ENCODE measurements at regions not wholly inside any gene's neighbourhood (a gene's known extent, or its start where the extent isn't known, plus 50 kb on each side); places are given as distances from the start of the nearest gene placed in this dataset.

DNA sequence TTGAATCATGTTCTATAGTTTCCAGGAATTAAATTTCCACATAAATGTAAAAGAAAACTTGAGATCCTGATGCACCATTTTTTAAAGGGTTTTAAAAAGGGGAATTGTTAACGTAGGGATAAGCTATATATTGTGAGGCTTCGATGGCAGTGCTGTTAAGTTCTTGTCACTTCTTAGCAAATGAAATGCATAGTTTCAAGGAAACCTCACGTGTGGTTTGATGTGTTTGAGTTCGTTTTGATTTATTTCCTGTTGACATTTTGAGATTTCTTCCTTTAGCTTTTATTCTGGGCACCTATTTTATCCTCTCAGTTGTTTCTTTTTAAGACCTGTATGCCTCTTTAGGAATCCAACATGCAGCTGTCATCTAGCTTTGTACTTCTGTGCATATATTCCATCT, 301.0 kb downstream of the DOCK8 start:
- DNase-seq: no peak

DNA sequence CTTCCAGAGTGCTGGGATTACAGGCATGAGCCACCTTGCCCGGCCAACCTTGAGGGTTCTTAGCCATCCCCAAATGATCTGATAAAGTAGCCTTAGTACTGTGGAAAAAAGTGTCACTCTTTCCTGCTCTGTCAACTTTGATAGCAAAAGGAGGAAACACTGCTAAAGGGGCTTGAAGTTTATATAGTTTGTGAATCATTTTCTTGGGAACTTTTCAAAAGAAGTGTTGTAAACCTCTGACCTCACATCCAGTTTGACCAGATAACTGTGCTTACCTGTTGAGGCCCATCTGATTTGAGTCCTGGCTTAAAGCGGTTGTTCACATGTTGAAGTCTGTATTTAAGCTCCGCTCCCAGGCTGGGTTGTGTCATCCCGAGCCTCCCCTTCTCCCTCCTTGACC, 303.3 kb downstream of the DOCK8 start:
- no peak for DNase-seq

DNA sequence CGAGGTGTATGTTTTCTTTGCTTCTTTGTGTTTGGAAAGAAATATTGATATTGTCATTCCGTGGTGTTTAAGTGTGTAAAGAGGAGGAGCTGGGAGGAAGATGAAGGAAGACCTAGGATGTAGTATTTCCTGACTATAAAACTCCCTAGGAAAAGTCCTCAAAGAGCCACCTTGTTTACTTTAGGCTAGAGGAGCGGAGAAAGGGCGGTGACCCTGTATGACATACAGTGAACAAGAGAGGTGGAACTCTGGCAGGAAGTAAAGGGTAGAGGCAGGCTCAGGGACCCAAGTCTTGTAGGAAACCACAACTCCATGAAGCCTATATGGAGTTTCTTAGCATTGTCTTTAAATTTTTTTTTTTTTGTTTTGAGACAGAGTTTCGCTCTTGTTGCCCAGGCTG, 303.9 kb downstream of the DOCK8 start:
- no peak for DNase-seq

DNA sequence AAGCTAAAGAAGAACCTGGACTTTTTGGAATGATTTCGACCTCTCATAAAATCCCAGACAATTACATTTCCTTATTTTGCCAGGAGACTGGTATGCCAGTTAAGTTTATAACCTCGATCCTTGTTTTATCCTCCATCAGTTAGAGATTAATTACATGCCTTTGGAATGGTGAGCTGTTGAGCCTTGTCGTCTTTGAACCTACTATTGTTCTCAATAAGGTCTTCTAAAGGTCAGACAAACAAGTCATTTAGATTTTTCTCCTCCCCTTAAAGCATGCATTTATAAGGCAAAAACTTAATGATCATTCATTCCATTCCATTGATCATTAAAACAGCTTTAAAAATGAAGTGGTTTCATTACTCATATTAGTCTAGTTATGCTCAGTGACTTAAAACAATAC, 304.9 kb downstream of the DOCK8 start:
- no peak for DNase-seq

GRCh38 chr9:520302-520701, 305.6 kb downstream of the DOCK8 start:
- no peak for DNase-seq

GRCh38 chr9:522190-522589, 307.5 kb downstream of the DOCK8 start:
- no peak for DNase-seq

DNA sequence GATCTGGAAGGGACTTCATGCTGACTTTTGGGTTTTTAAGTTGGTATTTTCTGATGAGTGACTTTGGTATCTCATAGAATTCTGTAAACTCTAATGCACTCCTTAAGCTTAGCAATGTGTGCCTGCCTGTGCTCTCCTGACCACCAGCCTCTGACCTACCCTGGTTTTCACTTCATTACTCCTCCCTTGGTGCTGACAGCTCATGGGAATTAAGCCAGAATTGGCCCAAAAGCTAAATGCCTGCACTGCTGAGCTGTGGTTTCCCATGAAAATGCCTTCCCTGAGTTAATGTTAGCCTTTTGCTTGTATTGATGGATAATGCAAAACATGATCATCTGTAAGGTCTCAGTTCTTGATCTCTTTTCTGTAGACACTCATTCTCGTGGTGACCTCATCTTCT, 308.0 kb downstream of the DOCK8 start:
- no peak for DNase-seq

- DNase-seq: no peak
These were observed 308.8 kb downstream of the DOCK8 start for GRCh38 chr9:523444-523843.

DNA sequence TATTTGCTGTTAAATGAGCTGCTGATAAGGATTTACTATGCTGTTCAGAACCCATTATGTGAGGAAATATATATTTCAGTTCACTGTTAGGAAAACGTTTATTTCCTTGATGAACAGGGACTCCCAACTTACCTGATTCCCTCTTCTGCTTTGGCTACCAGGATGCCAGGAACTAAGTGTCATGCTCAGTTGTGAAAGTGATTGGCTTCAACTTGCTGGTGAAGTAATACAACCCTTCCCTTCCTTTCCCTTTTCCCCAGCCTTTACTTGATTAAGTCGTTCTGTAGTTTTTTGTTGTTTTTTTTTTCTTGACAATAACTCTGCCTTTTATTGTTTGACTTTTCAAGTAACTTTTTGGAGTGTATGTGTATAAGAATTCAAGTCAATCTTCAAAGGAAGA, 309.3 kb downstream of the DOCK8 start:
- DNase-seq: no peak

DNA sequence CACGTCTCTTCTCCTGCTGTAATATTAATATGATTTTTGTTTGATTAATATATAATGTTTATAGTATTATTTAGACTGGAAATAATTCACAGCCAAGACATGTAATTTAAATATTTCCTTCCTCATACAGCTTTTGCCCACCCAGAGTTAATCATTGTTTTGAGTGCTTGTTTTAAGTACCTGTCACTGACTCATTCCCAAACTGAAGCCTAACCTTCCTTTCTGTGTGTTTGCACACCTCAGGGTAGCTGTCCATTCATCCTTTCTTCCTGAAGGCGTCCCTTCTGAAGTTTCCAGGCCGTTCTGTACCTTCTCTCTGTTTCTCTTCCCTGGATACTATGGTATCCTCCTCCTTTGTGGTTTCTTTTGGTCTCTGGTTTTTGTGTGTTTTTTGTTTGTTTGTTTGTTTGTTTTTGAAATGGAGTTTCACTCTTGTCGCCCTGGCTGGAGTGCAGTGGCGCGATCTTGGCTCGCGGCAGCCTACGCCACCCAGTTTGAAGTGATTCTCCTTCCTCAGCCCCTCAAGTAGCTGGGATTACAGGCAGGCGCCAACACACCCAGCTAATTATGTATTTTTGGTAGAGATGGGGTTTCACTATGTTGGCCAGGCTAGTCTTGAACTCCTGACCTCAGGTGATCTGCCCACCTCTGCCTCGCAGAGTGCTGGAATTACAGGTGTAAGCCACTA, 312.4 kb downstream of the DOCK8 start:
- DNase-seq: no peak

DNA sequence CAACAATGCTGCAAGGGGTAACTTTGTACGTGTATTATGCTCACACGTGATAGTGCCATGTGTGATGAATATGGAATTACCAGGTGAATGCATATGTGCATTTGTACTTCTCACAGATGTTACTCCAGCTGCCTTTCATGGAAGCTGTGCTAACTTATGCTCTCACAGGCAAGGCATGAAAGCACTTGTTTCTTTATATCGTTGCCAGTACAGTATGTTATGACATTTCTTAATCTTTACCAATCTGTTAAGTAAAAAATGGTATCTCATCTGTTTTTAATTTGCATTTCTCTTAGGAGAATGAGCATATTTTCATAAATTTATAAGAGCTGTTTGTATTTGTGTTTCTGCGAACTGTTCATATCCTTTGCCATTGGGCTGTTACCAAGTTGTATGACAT, 311.8 kb upstream of the DMRT1 start:
- no peak for DNase-seq

DNA sequence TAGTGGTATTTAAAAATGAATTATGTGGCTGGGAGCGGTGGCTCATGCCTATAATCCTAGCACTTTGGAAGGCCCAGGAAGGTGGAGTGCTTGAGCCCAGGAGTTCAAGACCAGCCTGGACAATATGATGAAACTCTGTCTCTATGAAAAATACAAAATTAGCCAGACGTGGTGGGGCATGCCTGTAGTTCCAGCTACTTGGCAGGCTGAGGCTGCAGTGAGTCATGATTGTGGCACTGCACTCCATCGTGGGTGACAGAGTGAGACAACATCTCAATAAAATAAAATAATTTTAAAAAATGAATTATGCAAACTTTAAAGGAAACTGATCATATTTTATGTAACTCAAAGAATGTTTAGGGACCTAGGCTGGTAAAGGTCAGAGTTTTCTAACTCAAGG, 310.8 kb upstream of the DMRT1 start:
- DNase-seq: no peak

DNA sequence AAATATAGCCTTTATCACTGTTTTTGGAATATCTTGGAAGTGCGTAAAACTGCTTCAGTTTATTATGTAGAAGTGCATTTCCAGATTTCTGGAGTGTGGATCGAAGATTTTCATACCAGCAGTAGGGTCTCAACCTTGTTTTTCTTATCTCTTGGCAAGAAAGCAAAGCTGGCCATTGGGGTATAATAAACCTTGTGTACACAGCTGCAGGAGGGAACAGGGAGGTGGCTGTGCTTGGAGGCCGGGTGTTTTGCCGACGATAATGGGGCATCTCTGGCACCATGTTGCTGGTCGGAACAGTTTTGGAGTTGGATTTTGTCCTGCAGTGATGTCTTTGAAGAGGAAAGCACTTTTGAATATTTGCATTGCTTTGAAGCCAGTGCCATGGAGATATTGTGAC, 308.8 kb upstream of the DMRT1 start:
- DNase-seq: no peak

DNA sequence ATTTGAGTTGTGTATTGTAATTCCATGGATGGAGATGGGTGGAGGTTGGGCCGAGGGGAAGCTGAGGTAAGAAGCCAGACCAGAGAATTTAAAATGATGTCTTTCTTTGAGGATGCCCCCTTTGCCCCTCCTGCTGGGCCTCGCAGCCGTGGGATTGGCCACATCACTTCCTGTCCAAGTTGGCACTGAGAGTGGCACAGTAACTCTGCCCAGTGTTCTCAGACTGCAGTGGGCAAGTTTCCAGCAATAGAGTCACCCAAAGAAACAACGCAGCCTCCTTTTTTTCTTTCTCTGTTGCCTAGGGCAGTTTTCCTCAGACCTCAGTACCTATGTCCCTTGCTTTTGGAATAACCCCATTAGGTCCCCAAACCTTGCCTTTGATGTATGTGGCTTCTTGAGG, 306.6 kb upstream of the DMRT1 start:
- no peak for DNase-seq

GRCh38 chr9:535356-535755, 306.1 kb upstream of the DMRT1 start:
- no peak for DNase-seq

- no peak for DNase-seq
These were observed 304.6 kb upstream of the DMRT1 start for GRCh38 chr9:536597-537511.

DNA sequence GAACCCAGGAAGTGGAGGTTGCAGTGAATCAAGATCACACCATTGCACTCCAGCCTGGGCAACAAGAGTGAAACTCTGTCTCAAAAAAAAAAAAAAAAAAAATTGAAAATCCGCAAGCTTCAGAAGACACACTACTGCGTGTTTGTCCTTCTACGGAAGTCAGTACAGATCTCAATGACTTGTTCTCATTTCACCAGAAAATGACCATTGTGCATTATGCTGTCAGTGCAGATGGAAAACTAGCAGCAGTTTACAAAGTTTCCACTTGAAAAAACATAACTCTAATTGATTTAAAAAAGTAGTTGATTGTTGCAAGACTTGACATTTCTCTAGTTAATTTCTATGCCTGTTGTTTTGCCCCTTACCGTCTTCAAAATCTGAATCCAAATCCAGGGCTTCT, 298.0 kb upstream of the DMRT1 start:
- DNase-seq: no peak

- peak in 1 of 2 donors; percentile 31 for DNase-seq
These were observed 296.0 kb upstream of the DMRT1 start for GRCh38 chr9:545480-545879.

DNA sequence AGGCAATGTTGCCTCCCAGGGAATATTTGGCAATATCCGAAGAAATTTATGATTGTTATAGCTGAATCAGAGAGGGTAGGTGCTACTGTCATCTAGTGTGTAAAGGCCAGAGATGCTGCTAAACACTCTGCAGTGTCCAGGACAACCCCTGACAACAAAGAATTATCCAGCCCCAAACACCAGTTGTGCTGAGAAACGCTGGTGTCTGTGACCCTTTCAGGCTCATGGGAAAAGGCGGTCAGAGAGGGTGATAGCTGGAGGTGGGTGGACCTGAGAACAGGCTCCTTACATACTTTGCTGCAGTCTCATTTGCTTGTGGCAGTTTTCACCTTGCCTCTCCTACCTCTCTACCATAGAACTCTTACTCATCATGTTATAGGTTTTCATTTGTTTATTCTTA, 295.3 kb upstream of the DMRT1 start:
- DNase-seq: no peak

- peak; percentile 83 to 89 for DNase-seq
These were observed 294.7 kb upstream of the DMRT1 start for GRCh38 chr9:546797-547223.

GRCh38 chr9:547314-547713, 294.2 kb upstream of the DMRT1 start:
- DNase-seq: no peak

DNA sequence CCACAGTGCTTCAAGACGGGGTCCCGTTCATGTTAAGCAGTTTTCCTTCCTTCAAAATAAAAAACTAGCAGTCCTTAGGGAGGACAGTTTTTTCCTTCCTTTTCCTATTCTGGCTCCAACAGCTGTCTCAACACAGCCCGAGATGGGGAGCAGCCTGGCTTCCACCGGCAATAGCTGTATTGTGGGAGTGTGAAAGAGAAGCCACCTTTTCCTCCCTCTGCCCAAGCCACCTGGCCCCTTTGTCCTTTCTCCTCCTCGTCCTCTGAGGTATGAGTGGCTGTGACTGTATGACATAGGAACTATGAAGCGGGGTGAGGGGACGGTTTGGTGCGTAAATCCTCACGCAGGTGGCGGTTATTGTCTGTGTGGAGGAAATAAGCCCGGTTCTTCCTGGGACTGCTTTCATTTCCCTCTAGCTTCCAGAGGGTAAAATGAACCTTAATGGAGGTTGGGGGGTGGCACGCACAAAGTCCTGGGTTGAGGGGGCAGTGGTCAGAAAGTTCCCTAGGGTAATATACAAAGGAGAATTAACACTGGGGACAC, 292.0 kb upstream of the DMRT1 start:
- no peak for DNase-seq

DNA sequence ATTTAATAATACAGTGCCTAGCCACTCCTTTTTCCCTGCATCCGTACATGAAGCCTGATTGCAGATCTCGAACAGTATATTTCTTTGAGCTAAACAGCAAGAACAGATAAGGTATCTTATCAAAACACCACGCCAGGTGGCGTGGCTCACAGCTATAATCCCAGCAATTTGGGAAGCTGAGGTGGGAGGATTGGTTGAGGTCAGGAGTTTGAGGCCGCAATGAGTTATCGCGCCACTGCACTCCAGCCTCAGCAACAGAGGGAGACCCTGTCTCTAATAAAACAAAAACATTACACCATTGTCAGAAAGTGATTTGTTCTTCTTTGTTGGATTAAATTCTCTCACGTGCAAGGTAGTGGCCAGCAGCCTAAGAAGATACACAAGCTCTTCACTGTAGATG, 291.2 kb upstream of the DMRT1 start:
- DNase-seq: no peak

Measured in right lung (tissue), 2 donors.